OCI-LY1 (cell line): ENCODE measurements at regions not wholly inside any gene's neighbourhood (a gene's known extent, or its start where the extent isn't known, plus 50 kb on each side); places are given as distances from the start of the nearest gene placed in this dataset.

Experiments
- H2AFZ ChIP-seq: fragments of 200-600 bp; sonication (generic), shearing (Covaris generic); 2 replicates; pipeline ENCODE4 v1.6.0; 2014; ENCODE audit warnings: antibody characterized with exemption, mild to moderate bottlenecking, low read length
- H3F3A ChIP-seq: fragments of 200-600 bp; sonication (generic), shearing (Covaris generic); 2 replicates; pipeline ENCODE4 v1.6.0; 2014; ENCODE audit warnings: mild to moderate bottlenecking, antibody characterized with exemption, low read length, moderate library complexity; ENCODE audit not compliant: insufficient read depth
- H3K27ac ChIP-seq: fragments of 200-600 bp; sonication (generic); 2 replicates; pipeline ENCODE4 v1.5.1; 2014; ENCODE audit warnings: low read length, mixed run types, mild to moderate bottlenecking, low read depth; ENCODE audit not compliant: poor library complexity, severe bottlenecking
- H3K27me3 ChIP-seq: fragments of 200-600 bp; sonication (generic); 2 replicates; pipeline ENCODE4 v1.6.0; 2014; ENCODE audit warnings: antibody characterized with exemption, mild to moderate bottlenecking, low read length, moderate library complexity; ENCODE audit not compliant: insufficient read depth
- H3K36me3 ChIP-seq: fragments of 200-600 bp; sonication (generic); 2 replicates; pipeline ENCODE4 v1.6.1; 2014; ENCODE audit warnings: mild to moderate bottlenecking, antibody characterized with exemption, low read length, moderate library complexity, mixed read lengths; ENCODE audit not compliant: insufficient read depth
- H3K4me1 ChIP-seq: fragments of 200-600 bp; sonication (generic); 2 replicates; pipeline ENCODE4 v1.5.1; 2014; ENCODE audit warnings: mild to moderate bottlenecking, low read length, moderate library complexity; ENCODE audit not compliant: insufficient read depth, severe bottlenecking
- H3K4me2 ChIP-seq: fragments of 200-600 bp; sonication (generic), shearing (Covaris generic); 2 replicates; pipeline ENCODE4 v1.6.1; 2014; ENCODE audit warnings: low read length
- H3K4me3 ChIP-seq: fragments of 200-600 bp; sonication (generic); 2 replicates; pipeline ENCODE4 v1.5.1; 2014; ENCODE audit warnings: low read length, low read depth, mild to moderate bottlenecking, mixed read lengths; ENCODE audit not compliant: poor library complexity, severe bottlenecking
- H3K79me2 ChIP-seq: fragments of 200-600 bp; shearing (Covaris generic); 2 replicates; pipeline ENCODE4 v1.6.1; 2016; ENCODE audit warnings: mixed run types, low read length, mixed read lengths; ENCODE audit not compliant: insufficient read depth
- H3K9ac ChIP-seq: fragments of 200-600 bp; sonication (generic), shearing (Covaris generic); 2 replicates; pipeline ENCODE4 v1.6.1; 2014; ENCODE audit warnings: mild to moderate bottlenecking, low read length, mixed read lengths
- H3K9me2 ChIP-seq: fragments of 200-600 bp; sonication (generic), shearing (Covaris generic); 2 replicates; pipeline ENCODE4 v1.6.1; 2014; ENCODE audit warnings: low read depth, mild to moderate bottlenecking, low read length, mixed read lengths
- H3K9me3 ChIP-seq: fragments of 200-600 bp; shearing (Covaris generic); 2 replicates; pipeline ENCODE4 v1.6.1; 2014; ENCODE audit warnings: low read length, mixed read lengths
- H4K20me1 ChIP-seq: fragments of 200-600 bp; sonication (generic), shearing (Covaris generic); 2 replicates; pipeline ENCODE4 v1.6.0; 2016; ENCODE audit warnings: mild to moderate bottlenecking, low read length; ENCODE audit not compliant: insufficient read depth
- EZH2 ChIP-seq: fragments of 200-600 bp; sonication (generic), shearing (Covaris generic); IDR thresholded peaks from 2 replicates; pipeline ENCODE4 v1.8.0; 2017; ENCODE audit warnings: borderline replicate concordance, mixed run types, mild to moderate bottlenecking, antibody characterized with exemption, low read length, moderate library complexity, mixed read lengths
- TF ChIP-seq, protein P1 (sequence below): fragments of 200-600 bp; sonication (generic), shearing (Covaris generic); IDR thresholded peaks from 2 replicates; pipeline ENCODE4 v1.5.1; 2017; ENCODE audit warnings: mild to moderate bottlenecking, antibody characterized with exemption, low read length, moderate library complexity, mixed read lengths

DNA sequence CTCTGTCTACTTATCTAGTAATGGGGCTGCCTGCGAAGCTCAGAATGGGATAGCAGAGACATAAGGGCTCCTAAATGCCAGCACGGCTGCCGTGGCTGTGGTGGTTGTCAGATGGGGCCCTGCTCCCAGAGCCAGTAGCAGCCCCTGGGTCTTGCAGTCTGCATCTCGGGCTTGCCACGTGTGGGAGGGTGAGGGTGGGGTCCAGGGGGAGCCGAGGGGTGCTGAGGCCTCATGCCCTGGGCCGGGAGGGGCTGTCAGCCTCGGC, 88.8 kb upstream of the GSE1 start:
- Histone ChIP-seq H3K4me2 (no peak overlapping the region), H3K4me1 (peaks cover 22% of the 10 kb centered on the region), H3K9ac (no peak overlapping the region), H3K27me3 (peaks cover 9% of the 10 kb centered on the region), H3K9me2 (no peaks in the 10 kb centered on the region), H3F3A (no peaks in the 10 kb centered on the region), H4K20me1 (no peaks in the 10 kb centered on the region), H3K4me3 (no peak overlapping the region), H3K36me3 (no peaks in the 10 kb centered on the region), H2AFZ (no peak overlapping the region), H3K79me2 (no peaks in the 10 kb centered on the region), H3K9me3 (no peaks in the 10 kb centered on the region), H3K27ac (no peak overlapping the region)
- TF ChIP-seq EZH2 = no peak
- TF ChIP-seq, protein P1, sequence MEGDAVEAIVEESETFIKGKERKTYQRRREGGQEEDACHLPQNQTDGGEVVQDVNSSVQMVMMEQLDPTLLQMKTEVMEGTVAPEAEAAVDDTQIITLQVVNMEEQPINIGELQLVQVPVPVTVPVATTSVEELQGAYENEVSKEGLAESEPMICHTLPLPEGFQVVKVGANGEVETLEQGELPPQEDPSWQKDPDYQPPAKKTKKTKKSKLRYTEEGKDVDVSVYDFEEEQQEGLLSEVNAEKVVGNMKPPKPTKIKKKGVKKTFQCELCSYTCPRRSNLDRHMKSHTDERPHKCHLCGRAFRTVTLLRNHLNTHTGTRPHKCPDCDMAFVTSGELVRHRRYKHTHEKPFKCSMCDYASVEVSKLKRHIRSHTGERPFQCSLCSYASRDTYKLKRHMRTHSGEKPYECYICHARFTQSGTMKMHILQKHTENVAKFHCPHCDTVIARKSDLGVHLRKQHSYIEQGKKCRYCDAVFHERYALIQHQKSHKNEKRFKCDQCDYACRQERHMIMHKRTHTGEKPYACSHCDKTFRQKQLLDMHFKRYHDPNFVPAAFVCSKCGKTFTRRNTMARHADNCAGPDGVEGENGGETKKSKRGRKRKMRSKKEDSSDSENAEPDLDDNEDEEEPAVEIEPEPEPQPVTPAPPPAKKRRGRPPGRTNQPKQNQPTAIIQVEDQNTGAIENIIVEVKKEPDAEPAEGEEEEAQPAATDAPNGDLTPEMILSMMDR = no peak

GRCh38 chr16:85524630-85525419, 88.3 kb upstream of the GSE1 start:
- no peaks in the 10 kb centered on the region for H3K9me2 ChIP-seq
- H3K4me3 ChIP-seq = no peak overlapping the region
- H3K79me2 ChIP-seq = no peaks in the 10 kb centered on the region
- no peak overlapping the region for H3K27ac ChIP-seq
- peaks cover 4% of the 10 kb centered on the region; the same call in 1 of the 2 replicates for H3K27me3 ChIP-seq
- H4K20me1 ChIP-seq = no peaks in the 10 kb centered on the region
- H3K9me3 ChIP-seq = no peaks in the 10 kb centered on the region
- no peak overlapping the region for H3K9ac ChIP-seq
- TF ChIP-seq, protein P1 = no peak
- TF ChIP-seq EZH2 = no peak
- no peak overlapping the region for H2AFZ ChIP-seq
- H3K4me1 ChIP-seq = peaks cover 22% of the 10 kb centered on the region
- no peaks in the 10 kb centered on the region for H3F3A ChIP-seq
- no peaks in the 10 kb centered on the region for H3K36me3 ChIP-seq
- no peak overlapping the region for H3K4me2 ChIP-seq

GRCh38 chr16:85525420-85526184, 87.5 kb upstream of the GSE1 start:
- Histone ChIP-seq H3K36me3 (no peaks in the 10 kb centered on the region), H3K9ac (no peak overlapping the region), H3K27me3 (no peaks in the 10 kb centered on the region; the same call in 1 of the 2 replicates), H3F3A (no peaks in the 10 kb centered on the region), H3K27ac (no peak overlapping the region), H3K79me2 (no peaks in the 10 kb centered on the region), H4K20me1 (no peaks in the 10 kb centered on the region), H2AFZ (no peak overlapping the region), H3K9me3 (no peaks in the 10 kb centered on the region), H3K4me1 (peaks cover 22% of the 10 kb centered on the region), H3K4me3 (no peak overlapping the region), H3K4me2 (no peak overlapping the region), H3K9me2 (no peaks in the 10 kb centered on the region)
- no peak for TF ChIP-seq EZH2
- TF ChIP-seq, protein P1 = no peak
